ENCODE measurements at regions not wholly inside any gene's neighbourhood (a gene's known extent, or its start where the extent isn't known, plus 50 kb on each side); places are given as distances from the start of the nearest gene placed in this dataset.

DNA sequence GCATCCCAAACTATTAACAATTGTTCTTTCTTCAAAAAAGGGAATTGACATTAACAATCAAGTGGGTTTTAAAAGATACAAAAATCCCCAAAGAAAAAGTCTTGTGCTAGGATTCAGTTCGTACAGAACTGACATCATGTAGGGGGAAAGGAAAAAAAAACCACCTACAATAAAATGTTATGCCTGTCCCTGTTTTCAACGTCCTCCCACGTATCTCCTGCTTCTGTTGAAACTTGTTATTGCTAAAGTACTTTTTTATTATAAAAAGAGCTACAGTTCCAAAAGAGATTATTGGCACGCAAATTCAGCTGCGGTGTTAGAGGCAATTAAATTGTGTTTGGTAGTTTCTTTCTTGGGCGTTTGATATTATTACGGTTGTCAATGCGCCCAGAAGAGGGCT lies 102.8 kb upstream of the PHACTR1 start:
- TF ChIP-seq, protein P1, sequence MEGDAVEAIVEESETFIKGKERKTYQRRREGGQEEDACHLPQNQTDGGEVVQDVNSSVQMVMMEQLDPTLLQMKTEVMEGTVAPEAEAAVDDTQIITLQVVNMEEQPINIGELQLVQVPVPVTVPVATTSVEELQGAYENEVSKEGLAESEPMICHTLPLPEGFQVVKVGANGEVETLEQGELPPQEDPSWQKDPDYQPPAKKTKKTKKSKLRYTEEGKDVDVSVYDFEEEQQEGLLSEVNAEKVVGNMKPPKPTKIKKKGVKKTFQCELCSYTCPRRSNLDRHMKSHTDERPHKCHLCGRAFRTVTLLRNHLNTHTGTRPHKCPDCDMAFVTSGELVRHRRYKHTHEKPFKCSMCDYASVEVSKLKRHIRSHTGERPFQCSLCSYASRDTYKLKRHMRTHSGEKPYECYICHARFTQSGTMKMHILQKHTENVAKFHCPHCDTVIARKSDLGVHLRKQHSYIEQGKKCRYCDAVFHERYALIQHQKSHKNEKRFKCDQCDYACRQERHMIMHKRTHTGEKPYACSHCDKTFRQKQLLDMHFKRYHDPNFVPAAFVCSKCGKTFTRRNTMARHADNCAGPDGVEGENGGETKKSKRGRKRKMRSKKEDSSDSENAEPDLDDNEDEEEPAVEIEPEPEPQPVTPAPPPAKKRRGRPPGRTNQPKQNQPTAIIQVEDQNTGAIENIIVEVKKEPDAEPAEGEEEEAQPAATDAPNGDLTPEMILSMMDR (IDR thresholded peaks at IDR 0.05; ENCODE audit: low read length) = no peak
- TF ChIP-seq EZH2 (IDR thresholded peaks at IDR 0.05; ENCODE audit: borderline replicate concordance, low read length) = no peak
